NK-92 treated with Interleukin-12 subunit alpha and Interleukin-12 subunit beta, amount 100 ng/mL, for 24 hours (cell line): ENCODE measurements at regions not wholly inside any gene's neighbourhood (a gene's known extent, or its start where the extent isn't known, plus 50 kb on each side); places are given as distances from the start of the nearest gene placed in this dataset.

Experiments
- DNase-seq: peaks from one replicate; lab custom pipeline; 2025; lab: John Stamatoyannopoulos, UW

GRCh38 chr1:29485096-29485925 is 249.0 kb downstream of the PTPRU start:
- no peak for DNase-seq

DNA sequence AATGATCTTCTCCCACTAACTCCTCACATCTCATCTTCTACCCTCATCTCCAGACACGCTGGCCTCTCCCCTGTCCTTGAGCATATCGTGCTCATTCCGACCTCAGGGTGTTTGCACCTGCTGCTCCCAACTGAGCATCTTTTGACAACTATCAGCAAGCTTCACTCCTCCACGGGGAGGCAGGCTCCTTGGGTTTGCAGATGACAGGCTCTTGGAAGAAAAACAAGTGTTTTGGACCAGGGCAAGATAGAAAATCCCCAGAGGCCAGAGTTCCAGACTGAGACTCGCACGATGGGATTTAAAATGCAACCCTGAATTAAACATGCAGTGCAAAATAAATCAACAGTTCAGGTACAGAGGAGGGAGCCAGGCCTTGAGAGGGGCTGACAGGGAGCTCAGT is 246.7 kb downstream of the PTPRU start:
- no peak for DNase-seq

DNA sequence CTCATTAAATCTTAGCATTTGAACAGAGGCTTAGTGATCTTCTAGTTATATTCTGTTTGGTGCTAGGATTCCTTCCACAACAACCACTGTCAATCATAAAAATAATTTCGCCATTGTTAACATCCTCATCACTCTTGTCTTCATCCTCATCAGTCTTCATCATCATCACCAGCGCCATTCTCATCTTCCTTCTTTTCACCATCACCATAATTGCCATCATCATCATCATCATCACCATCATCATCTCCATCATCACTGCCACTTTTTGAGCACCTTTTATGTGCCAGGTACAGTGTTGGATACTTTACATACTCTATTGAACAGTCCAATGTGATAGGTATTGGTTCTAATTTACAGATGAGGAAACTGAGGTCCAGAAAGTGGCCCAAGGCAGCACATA is 245.7 kb downstream of the PTPRU start:
- DNase-seq: no peak

DNA sequence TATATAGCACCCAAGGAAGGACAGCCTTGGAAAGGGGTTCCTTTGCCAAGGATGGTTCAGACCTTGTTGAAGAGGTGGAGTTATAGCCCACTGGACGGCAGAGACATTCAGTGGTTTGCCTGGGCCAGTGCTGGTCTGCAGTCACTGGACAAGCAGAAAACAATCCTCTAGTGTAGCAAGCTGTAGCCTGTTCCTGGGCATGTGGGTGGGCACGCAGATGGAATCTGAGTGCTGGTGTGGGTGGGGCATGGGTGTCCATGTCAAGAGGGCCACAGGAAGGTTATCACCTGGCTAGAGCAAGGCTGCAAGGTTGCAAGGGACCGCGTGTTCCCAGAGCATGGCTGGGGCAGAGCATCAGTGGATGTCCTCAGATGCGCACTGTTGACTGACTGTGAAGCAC is 244.7 kb downstream of the PTPRU start:
- DNase-seq: no peak

- no peak for DNase-seq
These were observed 242.6 kb downstream of the PTPRU start for GRCh38 chr1:29478879-29479278.

GRCh38 chr1:29478151-29478791 is 241.9 kb downstream of the PTPRU start:
- no peak for DNase-seq

- no peak for DNase-seq
These were observed 239.0 kb downstream of the PTPRU start for GRCh38 chr1:29475326-29475725.

DNA sequence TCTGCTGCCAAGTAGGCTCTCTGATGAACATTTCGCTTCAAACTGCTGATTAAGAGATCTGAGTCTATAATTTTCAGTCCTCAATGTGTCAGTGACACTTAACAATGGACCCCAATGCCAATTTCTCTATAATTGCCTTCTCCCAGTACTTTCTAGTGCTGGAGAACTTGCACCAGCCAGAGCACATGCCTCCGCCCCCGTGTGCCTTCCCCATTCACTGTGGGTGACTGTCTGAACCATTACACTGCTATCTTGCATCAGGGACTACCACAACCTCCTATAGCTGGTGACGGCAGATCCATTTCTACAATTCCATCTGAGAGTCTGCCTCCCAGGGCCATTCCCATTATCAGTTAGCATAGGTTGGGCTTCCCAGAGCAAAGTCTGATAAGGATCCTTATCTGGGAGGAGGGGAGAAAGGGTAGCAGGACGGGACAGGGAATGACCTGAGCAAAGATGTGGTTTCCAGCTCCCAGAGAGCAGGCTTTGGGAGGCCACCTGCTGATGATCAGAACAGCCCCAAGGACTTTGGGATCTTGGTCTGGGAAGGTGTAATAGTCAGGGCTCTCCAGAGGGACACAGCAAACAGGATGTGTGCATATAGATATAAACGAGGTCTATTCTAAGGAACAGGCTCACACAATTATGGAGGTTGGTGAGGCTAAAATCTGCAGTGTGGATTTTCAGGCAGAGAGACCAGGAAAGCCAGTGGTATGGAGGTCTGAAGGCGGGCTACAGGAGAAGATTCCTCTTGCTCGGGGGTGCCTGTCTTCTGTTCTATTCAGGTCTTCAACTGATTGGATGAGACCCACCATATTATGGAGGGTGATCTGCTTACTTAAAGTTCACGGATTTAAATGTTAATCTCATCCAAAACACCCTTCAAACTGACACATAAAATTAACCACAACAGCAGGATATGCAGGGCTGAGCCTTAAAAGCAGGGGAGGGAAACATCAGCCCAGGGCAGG is 238.2 kb downstream of the PTPRU start:
- DNase-seq: no peak

GRCh38 chr1:29473161-29473855 is 237.0 kb downstream of the PTPRU start:
- DNase-seq: no peak

GRCh38 chr1:29471487-29472313 is 235.4 kb downstream of the PTPRU start:
- no peak for DNase-seq

DNA sequence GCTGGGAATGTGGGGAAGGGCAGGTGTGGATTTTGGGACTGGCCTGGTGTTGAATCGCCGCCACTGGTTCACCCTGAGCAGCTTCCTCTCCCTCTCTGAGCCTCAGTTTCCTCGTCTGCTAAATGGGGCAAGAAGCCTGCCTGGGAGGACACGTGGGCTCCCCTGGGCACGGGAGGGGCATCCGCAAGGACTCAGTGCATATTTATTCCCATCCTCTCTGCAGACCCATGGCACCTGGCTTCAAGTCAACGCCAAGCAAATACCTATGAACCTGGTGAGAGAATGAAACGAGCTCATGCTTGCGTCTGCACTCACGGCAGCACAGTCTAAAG is 234.4 kb downstream of the PTPRU start:
- DNase-seq: no peak

DNA sequence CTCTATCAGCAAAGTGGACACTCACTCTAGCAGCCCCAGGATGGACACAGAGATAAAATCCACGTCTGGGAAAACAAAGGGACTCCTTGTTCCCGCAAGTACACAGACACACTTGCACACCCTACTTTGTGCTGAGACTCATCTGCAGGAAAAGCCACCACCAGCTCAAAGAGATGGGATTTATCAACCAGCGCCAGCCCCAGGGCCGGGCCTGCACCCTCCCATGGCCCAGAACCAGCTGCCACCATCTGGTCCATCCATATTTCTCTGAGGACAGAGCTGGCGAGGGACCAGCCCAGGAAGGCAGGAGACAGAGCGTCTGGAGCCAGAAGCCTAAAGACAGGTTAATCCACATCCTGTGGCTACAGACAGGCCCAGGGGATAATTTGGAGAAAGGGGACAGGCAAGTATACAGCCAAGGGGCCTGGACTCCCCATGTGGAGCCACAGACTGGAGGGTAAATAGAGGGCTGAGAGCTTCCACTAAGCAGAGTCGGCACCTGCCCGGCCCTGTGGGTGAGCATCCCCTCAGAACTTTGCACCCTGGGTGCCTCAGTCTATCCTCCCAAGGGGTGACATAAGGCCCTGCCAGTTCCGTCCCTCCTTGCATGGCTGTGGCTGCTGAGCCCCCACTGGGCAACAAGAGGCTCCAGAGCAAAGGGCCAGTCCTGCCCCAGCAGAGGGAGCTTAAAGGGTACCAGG is 233.9 kb downstream of the PTPRU start:
- DNase-seq: no peak

- no peak for DNase-seq
These were observed 233.1 kb downstream of the PTPRU start for GRCh38 chr1:29469457-29469856.

DNA sequence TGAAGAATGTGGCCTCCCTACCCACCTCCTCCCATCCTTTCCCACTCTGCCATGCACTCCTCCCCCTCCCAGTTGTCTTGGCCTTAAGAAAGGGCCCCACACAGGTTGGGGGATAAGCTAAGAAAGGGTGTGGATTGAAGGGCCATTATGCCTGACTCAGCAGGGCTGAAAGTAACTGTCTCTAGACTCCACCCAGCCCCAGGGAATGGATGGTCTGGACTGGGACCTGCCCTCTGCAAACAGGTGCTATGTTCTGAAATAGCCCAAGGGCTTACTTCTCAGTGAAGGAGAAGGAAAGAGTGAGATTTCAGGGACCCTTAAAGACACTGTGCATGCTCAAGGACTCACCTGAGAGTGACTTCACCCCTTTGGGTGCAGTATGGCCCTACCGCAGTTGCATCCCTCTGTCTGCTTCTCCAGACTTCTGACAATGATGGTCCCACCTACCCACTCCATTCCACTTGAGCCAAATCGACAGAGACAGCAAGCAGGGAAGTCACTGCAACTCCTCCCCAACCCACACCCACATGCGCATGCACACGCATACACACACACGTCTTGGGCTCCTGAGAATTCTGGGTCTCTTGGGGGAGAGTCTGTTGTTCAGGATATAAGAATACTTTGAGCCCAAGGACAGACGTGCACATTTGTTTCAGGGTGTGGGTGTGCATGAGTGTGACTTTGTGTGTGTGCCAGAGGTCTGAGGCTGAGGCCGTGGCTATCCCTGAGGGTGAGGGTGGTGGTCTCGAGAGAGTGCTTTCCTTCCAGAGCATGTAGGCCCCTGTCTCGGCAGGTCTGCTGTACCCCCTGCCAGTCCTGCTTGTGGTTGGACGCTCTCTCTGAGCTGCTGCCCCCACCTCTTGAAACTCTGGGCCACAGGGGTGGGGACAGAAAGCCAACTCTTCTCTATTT is 231.9 kb downstream of the PTPRU start:
- no peak for DNase-seq

DNA sequence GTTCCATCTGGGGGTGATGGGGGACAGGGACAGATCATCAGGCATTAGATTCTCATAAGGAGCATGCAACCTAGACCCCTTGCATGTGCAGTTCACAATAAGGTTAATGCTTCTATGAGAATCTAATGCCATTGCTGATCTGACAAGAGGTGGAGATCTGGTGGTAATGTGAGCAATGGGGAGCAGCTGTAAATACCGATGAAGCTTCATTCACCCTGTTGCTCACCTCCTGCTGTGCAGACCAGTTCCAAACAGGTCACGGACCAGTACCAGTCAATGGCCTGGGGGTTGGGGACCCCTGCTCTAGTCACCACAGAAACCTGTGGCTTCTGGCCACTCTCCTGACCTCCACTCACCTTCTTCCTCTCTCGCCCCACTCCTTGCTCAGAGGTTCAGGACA is 229.9 kb downstream of the PTPRU start:
- DNase-seq: no peak

DNA sequence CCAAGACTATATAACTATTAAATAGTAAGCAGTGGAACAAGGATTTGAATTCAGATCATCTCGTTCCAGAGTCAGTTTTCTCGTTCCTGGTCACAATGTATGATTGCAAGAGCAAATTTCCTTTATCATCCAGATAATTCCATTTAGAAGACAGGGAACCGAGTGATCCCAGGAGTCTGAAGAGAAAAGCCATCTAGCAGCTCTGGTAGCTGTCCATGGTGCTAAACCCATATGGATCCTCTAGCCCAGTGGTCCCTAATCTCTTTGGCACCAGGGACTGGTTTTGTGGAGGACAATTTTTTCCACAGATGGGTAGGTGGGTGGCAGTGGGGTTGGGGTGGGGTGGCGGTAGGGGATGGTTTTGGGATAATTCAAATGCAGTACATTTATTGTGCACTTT is 229.4 kb downstream of the PTPRU start:
- DNase-seq: no peak

- no peak for DNase-seq
These were observed 225.8 kb downstream of the PTPRU start for GRCh38 chr1:29462096-29462495.

GRCh38 chr1:29461115-29461739 is 224.9 kb downstream of the PTPRU start:
- no peak for DNase-seq

GRCh38 chr1:29460694-29461093 is 224.4 kb downstream of the PTPRU start:
- no peak for DNase-seq
